Esophagus squamous epithelium (tissue), 4 donors: ENCODE measurements at regions not wholly inside any gene's neighbourhood (a gene's known extent, or its start where the extent isn't known, plus 50 kb on each side); places are given as distances from the start of the nearest gene placed in this dataset.

Experiments used
- POLR2A ChIP-seq, 4 donors: fragments of 450-650 bp; IDR thresholded peaks; one replicate each; pipeline ENCODE4 v1.6.1; 2017; ENCODE audit warnings: antibody characterized with exemption in 4 of 4, mild to moderate bottlenecking in 4 of 4, moderate library complexity in 3 of 4
- TF ChIP-seq, protein P1 (sequence below), 6 experiments: fragments of 450-650 bp in 4 of 6; fragments of 200-600 bp in 2 of 6; sonication (generic) in 2 of 6; IDR thresholded peaks; one replicate each; pipeline ENCODE4 v1.5.1; 2016 to 2019; ENCODE audit warnings: antibody characterized with exemption in 6 of 6, mild to moderate bottlenecking in 4 of 6, moderate library complexity in 4 of 6

DNA sequence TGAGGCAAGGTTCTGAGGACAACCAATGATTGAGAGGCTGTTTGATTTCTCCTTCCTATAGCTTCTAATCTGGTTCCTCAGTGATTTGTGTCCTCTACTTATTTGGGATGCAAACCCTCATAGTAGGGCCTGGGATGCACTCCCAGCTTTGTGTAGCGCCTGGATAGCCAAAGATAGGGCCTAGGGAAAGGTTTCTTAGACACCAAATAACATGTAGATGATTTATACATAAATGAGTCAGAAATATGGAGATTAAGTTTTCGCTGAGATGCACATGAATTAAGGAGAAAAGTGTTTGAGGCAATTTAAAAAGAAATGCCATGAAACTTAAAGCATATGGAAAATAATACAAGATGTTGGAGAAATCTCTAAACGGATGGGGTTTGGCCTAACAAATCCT lies 66.0 kb upstream of the LMO4 start:
- no peak for TF ChIP-seq POLR2A (IDR thresholded peaks at IDR 0.05)
- TF ChIP-seq, protein P1, sequence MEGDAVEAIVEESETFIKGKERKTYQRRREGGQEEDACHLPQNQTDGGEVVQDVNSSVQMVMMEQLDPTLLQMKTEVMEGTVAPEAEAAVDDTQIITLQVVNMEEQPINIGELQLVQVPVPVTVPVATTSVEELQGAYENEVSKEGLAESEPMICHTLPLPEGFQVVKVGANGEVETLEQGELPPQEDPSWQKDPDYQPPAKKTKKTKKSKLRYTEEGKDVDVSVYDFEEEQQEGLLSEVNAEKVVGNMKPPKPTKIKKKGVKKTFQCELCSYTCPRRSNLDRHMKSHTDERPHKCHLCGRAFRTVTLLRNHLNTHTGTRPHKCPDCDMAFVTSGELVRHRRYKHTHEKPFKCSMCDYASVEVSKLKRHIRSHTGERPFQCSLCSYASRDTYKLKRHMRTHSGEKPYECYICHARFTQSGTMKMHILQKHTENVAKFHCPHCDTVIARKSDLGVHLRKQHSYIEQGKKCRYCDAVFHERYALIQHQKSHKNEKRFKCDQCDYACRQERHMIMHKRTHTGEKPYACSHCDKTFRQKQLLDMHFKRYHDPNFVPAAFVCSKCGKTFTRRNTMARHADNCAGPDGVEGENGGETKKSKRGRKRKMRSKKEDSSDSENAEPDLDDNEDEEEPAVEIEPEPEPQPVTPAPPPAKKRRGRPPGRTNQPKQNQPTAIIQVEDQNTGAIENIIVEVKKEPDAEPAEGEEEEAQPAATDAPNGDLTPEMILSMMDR (IDR thresholded peaks at IDR 0.05), result no peak
